HCT116 (cell line): ENCODE measurements at regions not wholly inside any gene's neighbourhood (a gene's known extent, or its start where the extent isn't known, plus 50 kb on each side); places are given as distances from the start of the nearest gene placed in this dataset.

Experiments used
- CTCF ChIP-seq, 3 experiments: fragments of 200-600 bp in 1 of 3; sonication (generic) in 1 of 3; IDR thresholded peaks in 2 of 3; conservative IDR thresholded peaks in 1 of 3; 2 replicates each; pipeline ENCODE4 v1.5.1; 2012 to 2017; ENCODE audit warnings: low read depth in 2 of 3, low read length in 2 of 3, antibody characterized with exemption in 1 of 3, borderline replicate concordance in 1 of 3, control low read depth in 1 of 3, mild to moderate bottlenecking in 1 of 3, mixed read lengths in 1 of 3, mixed run types in 1 of 3, moderate library complexity in 1 of 3; ENCODE audit not compliant: insufficient read depth in 1 of 3
- EGR1 ChIP-seq: IDR thresholded peaks from 2 replicates; pipeline ENCODE4 v1.6.1; 2012; ENCODE audit warnings: low read depth
- EZH2 ChIP-seq: fragments of 200-600 bp; sonication (generic); IDR thresholded peaks from 2 replicates; pipeline ENCODE4 v1.6.1; 2017; ENCODE audit warnings: antibody characterized with exemption, mixed run types
- FOSL1 ChIP-seq: IDR thresholded peaks from 2 replicates; pipeline ENCODE4 v1.6.1; 2012; ENCODE audit warnings: low read depth
- POLR2A ChIP-seq: IDR thresholded peaks from 2 replicates; pipeline ENCODE4 v1.7.0; 2011; ENCODE audit warnings: borderline replicate concordance; ENCODE audit not compliant: insufficient read depth, insufficient read length; ENCODE audit errors: extremely low read depth
- POLR2AphosphoS5 ChIP-seq: IDR thresholded peaks from 2 replicates; pipeline ENCODE4 v1.6.1; 2011; ENCODE audit warnings: mild to moderate bottlenecking, low read depth, low read length, moderate library complexity
- REST ChIP-seq: IDR thresholded peaks from 2 replicates; pipeline ENCODE4 v1.6.1; 2012; ENCODE audit warnings: low read depth
- SRF ChIP-seq: IDR thresholded peaks from 2 replicates; pipeline ENCODE4 v1.6.1; 2012; ENCODE audit warnings: low read depth
- TCF7L2 ChIP-seq: IDR thresholded peaks from 2 replicates; pipeline ENCODE4 v1.7.0; 2011; ENCODE audit warnings: borderline replicate concordance, inconsistent platforms; ENCODE audit not compliant: insufficient read depth, insufficient read length; ENCODE audit errors: extremely low read depth
- ZBTB33 ChIP-seq: IDR thresholded peaks from 2 replicates; pipeline ENCODE4 v1.6.1; 2011; ENCODE audit warnings: mild to moderate bottlenecking, low read length, moderate library complexity; ENCODE audit not compliant: insufficient replicate concordance; ENCODE audit errors: extremely low read depth
- ZFX ChIP-seq: fragments of 450-650 bp; IDR thresholded peaks from 2 replicates; pipeline ENCODE4 v1.6.1; 2017
- ZNF274 ChIP-seq: fragments of 200-500 bp; sonication (Bioruptor generic); IDR thresholded peaks from 2 replicates; pipeline ENCODE4 v1.6.1; 2014; ENCODE audit warnings: mild to moderate bottlenecking, low read depth, low read length, inconsistent platforms

DNA sequence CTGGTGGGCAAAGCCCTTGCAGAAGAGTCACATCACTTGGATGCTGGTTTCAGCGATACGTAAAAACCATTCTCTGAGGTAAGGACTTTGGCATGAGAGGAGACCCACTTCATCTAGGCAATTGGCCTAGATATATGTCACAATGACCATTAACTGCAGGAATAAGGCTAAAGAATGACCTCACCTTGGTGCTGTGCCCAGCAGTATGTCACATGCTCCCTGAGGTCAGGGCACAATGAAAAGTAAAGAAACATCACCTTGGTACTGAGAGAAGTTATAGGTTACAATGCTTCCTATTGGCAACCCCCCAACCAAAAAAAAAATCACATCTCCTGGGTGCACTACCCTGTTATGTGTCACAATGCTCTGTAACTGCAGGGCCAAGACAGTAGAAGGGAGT, 1008.8 kb upstream of the AMELY start:
- TF ChIP-seq CTCF (IDR thresholded peaks at IDR 0.05 in 2 of 3, conservative IDR thresholded peaks at IDR 0.05 in 1 of 3; ENCODE audit: borderline replicate concordance in 1 of 3, insufficient read depth in 1 of 3, low read depth in 2 of 3, low read length in 2 of 3) = no peak
- TF ChIP-seq POLR2AphosphoS5 = no peak
- no peak for TF ChIP-seq EGR1
- no peak for TF ChIP-seq REST
- TF ChIP-seq ZFX = no peak
- no peak for TF ChIP-seq TCF7L2
- no peak for TF ChIP-seq FOSL1
- TF ChIP-seq POLR2A = no peak
- no peak for TF ChIP-seq ZNF274
- TF ChIP-seq EZH2 = no peak
- no peak for TF ChIP-seq SRF
- no peak for TF ChIP-seq ZBTB33
